CD4-positive, CD25-positive, alpha-beta regulatory T cell (primary cell): ENCODE measurements at regions not wholly inside any gene's neighbourhood (a gene's known extent, or its start where the extent isn't known, plus 50 kb on each side); places are given as distances from the start of the nearest gene placed in this dataset.

Experiments
- ATAC-seq, 2 donors: fragments of 150-1000 bp; cut with Tn5 transposase; one replicate each; pipeline ENCODE4 v1.10.0; 2021; ENCODE audit warnings: low read depth in 2 of 2, moderate number of reproducible peaks in 2 of 2, moderate library complexity in 1 of 2
- DNase-seq, 3 donors: peaks; one replicate each; pipeline versions ENCODE4 v3.0.0 to v3.0.0-alpha.2; 2012 to 2022; ENCODE audit warnings: mixed read lengths in 1 of 3
- H3K27ac ChIP-seq: one replicate; pipeline ENCODE4 v1.7.0; 2013; ENCODE audit warnings: mild to moderate bottlenecking, low read length; ENCODE audit not compliant: insufficient read depth, poor library complexity, severe bottlenecking
- H3K27me3 ChIP-seq: one replicate; pipeline ENCODE4 v1.7.0; 2013; ENCODE audit warnings: low read length; ENCODE audit not compliant: control insufficient read depth, insufficient read depth
- H3K36me3 ChIP-seq: one replicate; pipeline ENCODE4 v1.7.0; 2013; ENCODE audit warnings: mild to moderate bottlenecking, low read length, moderate library complexity; ENCODE audit not compliant: control insufficient read depth, insufficient read depth
- H3K4me1 ChIP-seq: 2 replicates; pipeline ENCODE4 v1.7.0; 2013; ENCODE audit warnings: mild to moderate bottlenecking, low read length; ENCODE audit not compliant: insufficient read depth, control insufficient read depth, poor library complexity, severe bottlenecking
- H3K4me3 ChIP-seq: one replicate; pipeline ENCODE4 v1.7.0; 2013; ENCODE audit warnings: low read depth, mild to moderate bottlenecking, low read length, moderate library complexity
- H3K9me3 ChIP-seq, 2 experiments: 1 replicate in 1 of 2; 2 replicates in 1 of 2; pipeline ENCODE4 v1.7.0; 2013; ENCODE audit warnings: low read length in 2 of 2, mild to moderate bottlenecking in 1 of 2, moderate library complexity in 1 of 2; ENCODE audit not compliant: control insufficient read depth in 2 of 2
- H3K27ac Mint-ChIP-seq, 3 donors: one replicate each; pipeline ENCODE4 v1.8.0; 2020 to 2022; ENCODE audit warnings: mild to moderate bottlenecking in 3 of 3, mixed read lengths in 3 of 3, moderate library complexity in 2 of 3
- H3K27me3 Mint-ChIP-seq: one replicate; pipeline ENCODE4 v1.8.0; 2022; ENCODE audit warnings: mild to moderate bottlenecking, mixed read lengths
- H3K36me3 Mint-ChIP-seq: one replicate; pipeline ENCODE4 v1.8.0; 2020; ENCODE audit warnings: mixed read lengths
- H3K4me1 Mint-ChIP-seq, 4 donors: one replicate each; pipeline ENCODE4 v1.8.0; 2020 to 2022; ENCODE audit warnings: mixed read lengths in 4 of 4, mild to moderate bottlenecking in 1 of 4
- H3K4me3 Mint-ChIP-seq, 4 donors: one replicate each; pipeline ENCODE4 v1.8.0; 2020 to 2022; ENCODE audit warnings: mild to moderate bottlenecking in 4 of 4, mixed read lengths in 4 of 4, moderate library complexity in 3 of 4
- H3K9me3 Mint-ChIP-seq, 7 donors: one replicate each; pipeline ENCODE4 v1.8.0; 2020 to 2022; ENCODE audit warnings: mixed read lengths in 7 of 7, mild to moderate bottlenecking in 3 of 7, moderate library complexity in 2 of 7

DNA sequence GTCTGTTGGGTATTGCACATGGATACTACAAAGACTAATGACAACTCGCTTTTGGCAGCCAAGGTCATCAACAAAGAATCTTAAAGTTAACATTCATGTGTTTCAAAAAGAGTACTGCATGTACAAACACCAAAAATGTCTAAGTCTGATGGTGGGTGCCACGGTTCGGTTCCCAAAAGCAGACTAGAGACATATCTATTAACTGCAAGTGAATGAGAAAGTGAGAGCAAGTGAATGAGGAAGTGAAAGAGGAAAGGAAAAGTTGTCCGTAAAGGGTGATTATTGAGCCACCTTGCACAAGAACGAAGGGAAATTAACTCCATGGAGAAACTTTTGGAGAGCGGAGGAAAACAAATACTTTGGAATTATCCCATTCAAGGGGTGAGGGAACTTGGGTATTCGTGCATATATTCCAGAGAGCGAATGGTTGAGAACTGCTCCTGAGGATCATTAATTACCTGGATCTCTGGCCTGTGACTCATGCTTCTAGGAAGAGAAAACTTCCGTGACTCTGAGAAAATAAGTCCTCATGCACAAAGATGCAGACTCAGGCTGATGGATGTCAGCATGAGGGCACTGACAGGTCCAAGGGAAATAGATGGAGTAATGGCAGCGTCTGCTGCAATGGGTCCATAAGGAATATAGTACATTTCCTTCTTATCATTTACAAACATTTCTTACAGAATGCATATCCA lies 336.5 kb upstream of the TGFBR2 start:
- Mint-ChIP-seq H3K4me1 (no peaks in the 10 kb centered on the region), H3K9me3 (peaks cover 0 to 8% (median 4%) of the 10 kb centered on the region in 7 donors), H3K4me3 (no peak overlapping the region), H3K27me3 (no peaks in the 10 kb centered on the region), H3K36me3 (peaks cover 3% of the 10 kb centered on the region), H3K27ac (no peak overlapping the region)
- H3K9me3 ChIP-seq, result no peaks in the 10 kb centered on the region
- no peak overlapping the region for H3K27ac ChIP-seq
- H3K27me3 ChIP-seq, result no peaks in the 10 kb centered on the region
- no peak for ATAC-seq
- DNase-seq, result no peak
- no peaks in the 10 kb centered on the region for H3K4me1 ChIP-seq
- H3K4me3 ChIP-seq, result no peak overlapping the region
- H3K36me3 ChIP-seq, result no peaks in the 10 kb centered on the region

DNA sequence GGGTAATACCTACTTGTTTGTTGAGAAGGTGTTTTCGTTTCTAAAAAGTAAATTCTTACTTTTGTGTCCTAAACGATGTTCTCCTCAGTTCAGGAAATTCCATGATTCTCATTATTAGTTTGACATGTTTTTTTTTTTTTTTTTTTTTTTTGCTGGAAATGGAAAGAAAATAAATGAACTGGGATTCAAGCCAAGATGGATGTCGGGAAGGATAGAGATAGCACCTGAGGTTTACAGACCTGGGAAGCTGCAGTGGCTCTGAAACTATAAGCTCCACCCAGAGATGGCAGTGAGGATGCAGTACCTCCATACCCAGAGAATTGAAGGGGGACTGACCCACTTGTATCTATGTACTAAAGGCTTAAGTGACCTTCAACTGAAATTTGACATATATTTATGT lies 334.6 kb upstream of the TGFBR2 start:
- Mint-ChIP-seq H3K4me1 (no peaks in the 10 kb centered on the region), H3K4me3 (no peak overlapping the region), H3K36me3 (no peaks in the 10 kb centered on the region), H3K27me3 (no peaks in the 10 kb centered on the region), H3K27ac (no peak overlapping the region), H3K9me3 (peaks cover 0 to 4% (median 0%) of the 10 kb centered on the region in 7 donors)
- H3K9me3 ChIP-seq, result no peaks in the 10 kb centered on the region
- H3K4me3 ChIP-seq, result no peak overlapping the region
- peaks cover 2% of the 10 kb centered on the region for H3K27me3 ChIP-seq
- H3K27ac ChIP-seq, result no peak overlapping the region
- DNase-seq (no peak), ATAC-seq (no peak)
- H3K4me1 ChIP-seq, result no peaks in the 10 kb centered on the region
- no peaks in the 10 kb centered on the region for H3K36me3 ChIP-seq

DNA sequence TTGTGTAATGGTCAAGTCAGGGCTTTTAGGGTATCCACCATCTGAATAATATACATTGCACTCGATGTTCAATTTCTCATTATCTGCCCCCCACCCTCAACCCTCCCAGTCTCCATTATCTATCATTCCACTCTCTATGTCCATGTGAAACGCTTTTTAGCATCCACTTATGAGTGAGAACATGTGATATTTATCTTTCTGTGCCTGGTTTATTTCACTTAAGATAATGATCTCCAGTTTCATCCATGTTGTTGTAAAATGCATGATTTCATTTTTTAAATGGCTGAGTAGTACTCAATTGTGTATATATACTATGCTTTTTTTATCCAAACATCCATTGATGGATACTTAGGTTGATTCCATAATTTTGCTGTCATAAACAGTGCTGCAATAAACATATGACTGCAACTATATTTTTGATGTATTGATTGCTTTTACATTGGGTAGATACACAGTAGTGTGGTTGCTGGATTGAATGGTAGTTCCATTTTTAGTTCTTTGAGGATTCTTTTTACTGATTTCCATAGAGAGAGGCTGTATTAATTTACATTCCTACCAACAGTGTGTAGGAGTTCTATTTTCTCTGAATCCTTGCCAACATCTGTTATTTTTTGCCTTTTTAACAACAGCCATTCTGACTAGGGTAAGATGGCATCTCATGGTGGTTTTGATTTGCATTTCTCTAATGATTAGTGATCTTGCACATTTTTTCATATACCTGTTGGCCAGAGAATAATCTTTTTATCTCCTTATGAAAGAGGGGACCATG lies 332.9 kb upstream of the TGFBR2 start:
- Mint-ChIP-seq H3K27me3 (no peaks in the 10 kb centered on the region), H3K27ac (no peak overlapping the region), H3K4me3 (no peak overlapping the region), H3K4me1 (no peaks in the 10 kb centered on the region), H3K9me3 (peaks cover 0 to 4% (median 1%) of the 10 kb centered on the region in 7 donors), H3K36me3 (no peaks in the 10 kb centered on the region)
- no peak for ATAC-seq
- Histone ChIP-seq H3K4me3 (no peak overlapping the region), H3K27me3 (peaks cover 2% of the 10 kb centered on the region), H3K4me1 (no peaks in the 10 kb centered on the region), H3K9me3 (peaks cover 0 to 2% of the 10 kb centered on the region in 2 experiments), H3K36me3 (no peaks in the 10 kb centered on the region), H3K27ac (no peak overlapping the region)
- DNase-seq, result no peak

DNA sequence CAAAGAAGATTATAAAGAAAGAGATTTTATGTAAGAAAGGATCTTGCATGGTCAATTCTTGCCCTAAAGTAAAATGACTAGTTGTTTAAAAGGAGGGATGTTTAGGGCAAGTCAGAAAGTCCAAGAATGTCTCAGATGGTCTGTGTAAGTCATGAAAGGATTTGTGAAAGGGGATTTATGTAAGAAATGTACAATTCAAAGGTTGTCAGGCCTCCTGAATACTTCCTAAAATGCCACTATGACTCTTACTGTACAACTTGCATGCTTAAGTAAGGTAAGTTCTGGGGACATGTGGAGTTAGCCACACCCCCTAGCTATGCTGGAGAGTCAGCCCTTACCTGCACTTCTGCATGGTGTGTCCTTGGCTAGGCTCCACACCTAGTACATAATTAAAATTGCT lies 328.9 kb upstream of the TGFBR2 start:
- no peaks in the 10 kb centered on the region for H3K27me3 Mint-ChIP-seq
- H3K27me3 ChIP-seq, result peaks cover 2% of the 10 kb centered on the region
- H3K36me3 Mint-ChIP-seq, result no peaks in the 10 kb centered on the region

DNA sequence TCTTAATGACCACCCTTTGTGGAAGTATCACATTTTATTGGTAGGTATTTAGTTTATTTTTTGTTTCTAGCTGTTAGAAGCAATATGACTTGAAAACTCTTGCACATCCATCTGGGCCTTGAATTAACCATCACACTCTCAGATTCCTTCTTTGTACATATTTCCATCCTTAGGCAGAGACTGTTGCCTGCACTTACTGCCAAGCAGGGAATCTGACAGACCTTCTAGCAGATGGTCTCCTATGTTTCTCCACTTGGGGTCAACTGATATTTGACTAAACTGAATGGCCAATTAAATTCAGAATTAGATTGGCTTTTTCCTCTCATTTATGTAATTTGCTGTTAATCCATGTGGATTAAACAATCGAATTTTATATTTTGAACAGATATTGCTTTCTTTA lies 324.9 kb upstream of the TGFBR2 start:
- Histone ChIP-seq H3K4me3 (no peak overlapping the region), H3K9me3 (peaks cover 0 to 2% of the 10 kb centered on the region in 2 experiments), H3K27ac (no peak overlapping the region), H3K4me1 (no peaks in the 10 kb centered on the region), H3K27me3 (no peaks in the 10 kb centered on the region), H3K36me3 (no peaks in the 10 kb centered on the region)
- H3K36me3 Mint-ChIP-seq, result no peaks in the 10 kb centered on the region
- no peak for ATAC-seq
- H3K4me1 Mint-ChIP-seq, result peaks cover 0 to 4% (median 0%) of the 10 kb centered on the region in 4 donors
- no peak for DNase-seq
- peaks cover 0 to 2% (median 0%) of the 10 kb centered on the region in 7 donors for H3K9me3 Mint-ChIP-seq
- H3K4me3 Mint-ChIP-seq, result no peak overlapping the region
- H3K27me3 Mint-ChIP-seq, result no peaks in the 10 kb centered on the region
- no peak overlapping the region for H3K27ac Mint-ChIP-seq

More for the DNA sequence above, 328.9 kb upstream of the TGFBR2 start:
- ATAC-seq, result no peak
- Mint-ChIP-seq H3K4me1 (no peaks in the 10 kb centered on the region), H3K27ac (no peak overlapping the region), H3K9me3 (peaks cover 0 to 2% (median 0%) of the 10 kb centered on the region in 7 donors), H3K4me3 (no peak overlapping the region)
- Histone ChIP-seq H3K4me3 (no peak overlapping the region), H3K36me3 (no peaks in the 10 kb centered on the region), H3K4me1 (no peaks in the 10 kb centered on the region), H3K9me3 (peaks cover 0 to 2% of the 10 kb centered on the region in 2 experiments), H3K27ac (no peak overlapping the region)
- DNase-seq, result no peak

DNA sequence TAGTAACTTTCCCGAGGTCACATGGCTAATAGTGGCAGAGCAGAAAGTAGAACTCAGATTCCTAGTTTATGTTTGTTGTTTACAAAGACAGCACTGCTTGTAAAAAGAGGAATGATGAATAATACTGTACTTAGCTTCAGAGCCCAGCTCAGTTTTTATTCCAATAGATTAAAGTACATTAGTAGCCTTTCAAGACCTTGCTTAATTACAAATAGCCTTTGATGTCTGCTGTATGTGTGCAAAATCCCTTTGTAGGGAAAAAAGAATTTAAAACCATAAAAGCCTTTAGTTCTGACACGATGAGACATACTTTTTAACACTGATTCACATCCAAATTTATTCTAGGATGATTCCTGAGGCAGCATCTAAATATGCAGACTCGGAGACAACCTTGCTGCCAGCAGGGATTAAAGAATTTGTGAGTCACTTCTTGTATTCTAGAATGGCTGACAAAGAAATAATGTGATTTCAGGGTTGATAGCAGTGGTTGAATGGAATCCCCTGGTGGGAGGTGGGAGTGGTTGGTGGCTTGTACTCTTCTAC lies 324.2 kb upstream of the TGFBR2 start:
- H3K36me3 Mint-ChIP-seq, result no peaks in the 10 kb centered on the region
- H3K27me3 ChIP-seq, result no peaks in the 10 kb centered on the region
- no peak overlapping the region for H3K4me3 ChIP-seq
- peaks cover 0 to 6% (median 0%) of the 10 kb centered on the region in 4 donors for H3K4me1 Mint-ChIP-seq
- no peaks in the 10 kb centered on the region for H3K4me1 ChIP-seq
- H3K27me3 Mint-ChIP-seq, result no peaks in the 10 kb centered on the region
- H3K9me3 ChIP-seq, result peaks cover 0 to 2% of the 10 kb centered on the region in 2 experiments
- ATAC-seq, result no peak
- H3K27ac Mint-ChIP-seq, result no peak overlapping the region
- H3K27ac ChIP-seq, result no peak overlapping the region
- DNase-seq, result no peak
- no peaks in the 10 kb centered on the region for H3K36me3 ChIP-seq
- H3K9me3 Mint-ChIP-seq, result peaks cover 0 to 2% (median 0%) of the 10 kb centered on the region in 7 donors
- H3K4me3 Mint-ChIP-seq, result no peak overlapping the region

DNA sequence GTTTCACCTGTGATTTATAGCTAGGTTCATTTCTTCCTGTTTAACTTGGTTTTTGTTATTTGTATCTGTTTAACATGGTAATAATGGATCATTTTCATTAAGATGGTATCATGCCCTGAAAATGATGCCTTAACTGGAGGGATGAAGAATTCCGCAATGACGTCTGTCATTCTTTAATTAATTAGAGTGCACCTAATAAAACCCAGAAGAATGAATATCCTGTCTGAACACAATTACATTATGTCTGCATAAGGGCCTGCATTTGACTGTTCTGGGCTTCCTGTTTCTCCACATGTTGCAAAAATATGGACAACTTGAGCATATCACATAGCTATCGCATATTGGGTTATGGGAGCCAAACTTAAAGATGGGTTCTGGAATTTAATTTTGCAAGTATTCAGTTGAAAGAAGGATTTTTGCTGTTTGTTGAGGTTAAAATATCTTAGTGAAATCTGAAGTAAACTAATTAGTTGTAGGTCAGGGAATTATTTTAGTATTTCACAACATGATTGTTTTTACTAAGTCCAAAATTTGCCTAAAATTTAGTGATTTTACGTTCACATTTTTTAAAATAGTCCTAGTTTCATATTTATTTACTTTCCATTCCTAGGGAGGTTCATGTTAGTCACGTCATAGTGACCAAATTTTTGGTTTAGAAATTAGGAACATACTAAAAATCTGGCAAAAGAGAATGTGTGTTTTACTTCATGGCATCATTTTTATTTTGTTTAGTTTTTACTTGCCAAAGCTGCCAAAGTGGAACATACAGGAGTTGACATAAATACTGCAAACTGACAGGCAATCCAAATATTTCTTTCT lies 321.0 kb upstream of the TGFBR2 start:
- ATAC-seq (no peak), DNase-seq (no peak)
- Histone ChIP-seq H3K9me3 (no peaks in the 10 kb centered on the region), H3K27me3 (no peaks in the 10 kb centered on the region), H3K36me3 (no peaks in the 10 kb centered on the region), H3K27ac (no peak overlapping the region), H3K4me3 (no peak overlapping the region), H3K4me1 (no peaks in the 10 kb centered on the region)
- Mint-ChIP-seq H3K4me1 (peaks cover 0 to 10% (median 7%) of the 10 kb centered on the region in 4 donors), H3K36me3 (no peaks in the 10 kb centered on the region), H3K27me3 (no peaks in the 10 kb centered on the region), H3K9me3 (no peaks in the 10 kb centered on the region), H3K27ac (no peak overlapping the region), H3K4me3 (no peak overlapping the region)
